Activated T-cell treated with anti-CD3 and anti-CD28 coated beads, Interleukin-2, amount 50 U/mL, for 1 hour (primary cell): ENCODE measurements at regions not wholly inside any gene's neighbourhood (a gene's known extent, or its start where the extent isn't known, plus 50 kb on each side); places are given as distances from the start of the nearest gene placed in this dataset.
"Not testable (repeated sequence)": the region's sequence is repeated elsewhere in the genome, so short reads cannot be mapped to it uniquely, and the experiment has no call there.

Source experiments
- DNase-seq: peaks from one replicate; pipeline ENCODE4 v3.0.0-alpha.2; 2020

- no peak for DNase-seq
Observed at GRCh38 chr15:39499042-39499441, 81.8 kb upstream of the THBS1 start.

- DNase-seq = no peak
Observed at GRCh38 chr15:39499681-39500080, 81.2 kb upstream of the THBS1 start.

GRCh38 chr15:39501366-39502081, 79.4 kb upstream of the THBS1 start:
- no peak for DNase-seq

GRCh38 chr15:39502082-39502447, 78.8 kb upstream of the THBS1 start:
- DNase-seq = no peak

- no peak for DNase-seq
Observed at GRCh38 chr15:39502611-39503195, 78.2 kb upstream of the THBS1 start.

GRCh38 chr15:39503526-39503925, 77.4 kb upstream of the THBS1 start:
- no peak for DNase-seq

GRCh38 chr15:39504808-39505207, 76.1 kb upstream of the THBS1 start:
- no peak for DNase-seq

- no peak for DNase-seq
Observed at GRCh38 chr15:39506146-39506545, 74.7 kb upstream of the THBS1 start.

- no peak for DNase-seq
Observed at GRCh38 chr15:39508536-39508935, 72.3 kb upstream of the THBS1 start.

- no peak for DNase-seq
Observed at GRCh38 chr15:39510001-39510701, 70.7 kb upstream of the THBS1 start.

- no peak for DNase-seq
Observed at GRCh38 chr15:39511000-39511915, 69.6 kb upstream of the THBS1 start.

- DNase-seq = no peak
Observed at GRCh38 chr15:39511916-39512260, 69.0 kb upstream of the THBS1 start.

- no peak for DNase-seq
Observed at GRCh38 chr15:39512643-39513042, 68.2 kb upstream of the THBS1 start.

GRCh38 chr15:39513936-39514335, 66.9 kb upstream of the THBS1 start:
- DNase-seq = no peak

GRCh38 chr15:39514933-39515332, 65.9 kb upstream of the THBS1 start:
- DNase-seq = no peak

- DNase-seq = no peak
Observed at GRCh38 chr15:39515765-39516164, 65.1 kb upstream of the THBS1 start.

GRCh38 chr15:39517122-39517855, 63.6 kb upstream of the THBS1 start:
- no peak for DNase-seq

GRCh38 chr15:39523968-39524367, 56.9 kb upstream of the THBS1 start:
- DNase-seq = not testable (repeated sequence)

GRCh38 chr15:39529457-39529856, 51.4 kb upstream of the THBS1 start:
- no peak for DNase-seq

GRCh38 chr15:39530480-39531342, 50.2 kb upstream of the THBS1 start:
- no peak for DNase-seq
